WERI-Rb-1 (cell line): ENCODE measurements at regions not wholly inside any gene's neighbourhood (a gene's known extent, or its start where the extent isn't known, plus 50 kb on each side); places are given as distances from the start of the nearest gene placed in this dataset.

ENCODE experiments used
- DNase-seq: peaks from one replicate; pipeline ENCODE4 v3.0.0-alpha.2; 2020
- H3K27ac ChIP-seq: fragments of 250-450 bp; sonication (Bioruptor Pico); 2 replicates; pipeline ENCODE4 v1.5.1; 2020; ENCODE audit warnings: mild to moderate bottlenecking, moderate library complexity
- H3K27me3 ChIP-seq: fragments of 250-450 bp; sonication (Bioruptor Pico); 2 replicates; pipeline ENCODE4 v1.5.1; 2021; ENCODE audit warnings: mild to moderate bottlenecking, low read depth, moderate library complexity; ENCODE audit not compliant: insufficient read depth, severe bottlenecking
- H3K36me3 ChIP-seq: fragments of 250-450 bp; sonication (Bioruptor Pico); 2 replicates; pipeline ENCODE4 v1.5.1; 2020; ENCODE audit warnings: mild to moderate bottlenecking, moderate library complexity
- H3K4me3 ChIP-seq: 2 replicates; pipeline ENCODE4 v1.5.1; 2011; ENCODE audit warnings: low read depth, mild to moderate bottlenecking, control low read depth, low read length
- H3K9me3 ChIP-seq: fragments of 250-450 bp; sonication (Bioruptor Pico); 2 replicates; pipeline ENCODE4 v1.5.1; 2021; ENCODE audit warnings: mild to moderate bottlenecking, moderate library complexity; ENCODE audit not compliant: severe bottlenecking
- CTCF ChIP-seq: IDR thresholded peaks from 2 replicates; pipeline ENCODE4 v1.5.1; 2011; ENCODE audit warnings: low read depth, mild to moderate bottlenecking, control low read depth, inconsistent platforms, low read length

- DNase-seq = no peak
- H3K27me3 ChIP-seq = no peaks in the 10 kb centered on the region
- no peaks in the 10 kb centered on the region for H3K9me3 ChIP-seq
- no peak for TF ChIP-seq CTCF
- H3K36me3 ChIP-seq = no peaks in the 10 kb centered on the region
- no peak overlapping the region for H3K4me3 ChIP-seq
- H3K27ac ChIP-seq = no peak overlapping the region
Observed at GRCh38 chr15:31563001-31563400, 236.4 kb downstream of the KLF13 start.

DNA sequence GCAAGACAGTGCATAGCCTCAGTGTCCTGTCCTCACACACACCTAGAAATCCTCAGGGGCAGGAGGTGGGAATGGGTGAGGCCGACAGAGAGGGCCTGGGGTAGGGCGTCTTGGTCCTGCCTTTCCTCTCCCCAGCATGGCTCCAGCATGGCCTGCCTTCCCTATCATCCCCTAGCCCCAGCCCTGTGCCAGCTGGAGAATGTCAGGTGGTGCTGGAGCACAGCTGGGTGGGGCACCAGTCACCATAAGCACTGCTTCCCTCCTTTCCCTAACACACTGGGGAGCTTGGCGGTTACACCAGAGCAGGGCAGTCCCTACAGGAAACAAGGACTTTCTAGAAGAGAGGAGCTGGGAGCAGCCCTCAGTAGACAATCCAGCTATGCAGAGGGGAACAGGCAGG lies 236.8 kb downstream of the KLF13 start:
- H3K27me3 ChIP-seq = no peaks in the 10 kb centered on the region
- H3K36me3 ChIP-seq = no peaks in the 10 kb centered on the region
- no peak for TF ChIP-seq CTCF
- no peak overlapping the region for H3K4me3 ChIP-seq
- no peak overlapping the region for H3K27ac ChIP-seq
- no peaks in the 10 kb centered on the region for H3K9me3 ChIP-seq
- no peak for DNase-seq

GRCh38 chr15:31567861-31568260 lies 241.2 kb downstream of the KLF13 start:
- H3K36me3 ChIP-seq = no peaks in the 10 kb centered on the region
- no peak for TF ChIP-seq CTCF
- H3K4me3 ChIP-seq = no peak overlapping the region
- H3K27me3 ChIP-seq = no peaks in the 10 kb centered on the region
- H3K9me3 ChIP-seq = no peaks in the 10 kb centered on the region
- no peak for DNase-seq
- H3K27ac ChIP-seq = no peak overlapping the region

DNA sequence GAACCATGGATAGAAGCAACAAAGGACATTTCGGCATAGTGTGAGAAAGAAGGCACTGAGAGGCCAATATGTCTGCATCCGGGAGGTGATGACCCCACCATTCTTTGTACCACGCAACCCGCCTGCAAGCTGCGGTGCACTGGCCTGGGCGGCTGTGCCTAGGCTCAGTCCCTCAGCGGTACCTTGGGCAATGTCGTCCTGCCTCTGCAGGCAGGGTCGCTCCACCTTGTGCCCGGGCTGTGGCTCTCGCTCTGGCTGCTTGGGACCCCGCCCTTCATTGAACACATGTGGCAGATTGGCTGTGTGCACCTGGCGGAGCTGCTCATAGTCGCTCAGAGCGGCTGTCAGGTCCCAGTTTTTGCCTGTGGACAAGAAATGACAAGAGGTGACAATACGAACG lies 243.2 kb downstream of the KLF13 start:
- Histone ChIP-seq H3K4me3 (no peak overlapping the region), H3K27ac (no peak overlapping the region), H3K36me3 (no peaks in the 10 kb centered on the region), H3K9me3 (no peaks in the 10 kb centered on the region), H3K27me3 (no peaks in the 10 kb centered on the region)
- DNase-seq = no peak
- TF ChIP-seq CTCF = no peak

DNA sequence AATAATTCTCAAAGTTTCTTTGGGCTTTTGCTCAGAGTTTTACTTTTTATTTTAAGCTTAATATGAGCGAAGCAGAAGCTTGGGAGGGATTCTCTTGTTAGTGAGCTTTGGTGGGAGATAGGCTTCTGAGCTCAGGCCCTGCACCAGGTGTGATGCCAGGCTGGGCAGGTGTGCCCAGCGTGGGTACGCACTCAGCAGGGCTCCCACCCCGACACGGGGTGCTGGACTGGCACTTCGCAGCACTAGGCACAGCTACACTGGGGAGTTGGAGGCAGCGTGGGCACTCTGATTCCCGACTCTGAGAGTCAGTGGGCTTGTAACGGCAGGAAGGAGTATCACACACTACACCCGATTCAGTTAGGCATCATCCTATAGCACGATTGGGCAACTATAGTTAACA lies 244.0 kb downstream of the KLF13 start:
- Histone ChIP-seq H3K27me3 (no peaks in the 10 kb centered on the region), H3K4me3 (no peak overlapping the region), H3K36me3 (no peaks in the 10 kb centered on the region), H3K9me3 (no peaks in the 10 kb centered on the region), H3K27ac (no peak overlapping the region)
- no peak for TF ChIP-seq CTCF
- no peak for DNase-seq

- Histone ChIP-seq H3K27ac (no peak overlapping the region), H3K9me3 (no peaks in the 10 kb centered on the region), H3K4me3 (no peak overlapping the region), H3K36me3 (no peaks in the 10 kb centered on the region), H3K27me3 (no peaks in the 10 kb centered on the region)
- TF ChIP-seq CTCF = peak; percentile 38
- no peak for DNase-seq
Observed at GRCh38 chr15:31571676-31572075, 245.0 kb downstream of the KLF13 start.
